Stimulated activated naive CD8-positive, alpha-beta T cell treated with anti-CD3 and anti-CD28 coated beads, Interleukin-15, Interleukin-2, amounts not matched to agents 100 U/mL and 50 U/mL, for 24 hours (primary cell): ENCODE measurements at regions not wholly inside any gene's neighbourhood (a gene's known extent, or its start where the extent isn't known, plus 50 kb on each side); places are given as distances from the start of the nearest gene placed in this dataset.
"Not testable (repeated sequence)": the region's sequence is repeated elsewhere in the genome, so short reads cannot be mapped to it uniquely, and the experiment has no call there.

Experiments used
- ATAC-seq: fragments of 150-1000 bp; cut with Tn5 transposase; one replicate; pipeline ENCODE4 v1.10.0; 2021
- DNase-seq: peaks from one replicate; pipeline ENCODE4 v3.0.0; 2021

DNA sequence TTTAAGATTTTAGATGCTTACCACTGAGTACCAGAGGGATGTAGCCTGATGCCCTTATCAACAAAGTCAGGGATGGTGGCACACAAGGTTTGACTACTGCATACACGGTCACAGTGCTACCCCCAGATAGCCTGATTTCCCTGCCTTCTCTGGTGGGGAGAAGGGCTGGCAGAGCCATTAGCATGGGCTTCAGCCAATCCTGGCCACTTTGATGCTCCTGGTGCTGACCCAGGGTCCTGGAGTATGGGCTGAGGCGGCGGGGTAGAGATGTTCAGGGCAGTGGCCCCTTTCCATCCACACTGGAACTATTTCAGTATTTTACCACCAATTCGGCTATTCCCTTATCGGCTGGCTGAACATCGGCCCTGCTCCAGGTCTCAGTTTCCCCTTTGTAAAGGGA lies 83.2 kb downstream of the POTEB3 start:
- ATAC-seq, DNase-seq: not testable (repeated sequence)

DNA sequence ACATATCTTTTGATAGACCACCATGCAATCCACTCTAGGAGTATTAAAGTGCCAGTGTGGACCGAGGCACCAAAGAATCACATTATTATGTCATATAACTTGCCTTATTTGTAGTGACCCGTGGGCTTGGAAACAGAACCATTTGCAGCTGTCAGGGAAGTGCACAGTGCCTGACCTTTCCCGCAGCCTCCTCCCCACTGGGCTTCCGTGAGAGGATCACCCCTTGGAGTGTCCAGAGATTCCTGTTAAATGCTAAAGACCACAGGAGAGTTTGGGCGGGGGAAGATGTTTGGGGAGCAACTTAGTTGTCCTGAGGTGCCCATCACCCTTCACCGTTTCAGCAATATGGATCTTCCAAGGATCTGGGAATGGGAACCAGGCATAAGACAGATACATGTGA lies 84.4 kb downstream of the POTEB3 start:
- not testable (repeated sequence) for ATAC-seq, DNase-seq

DNA sequence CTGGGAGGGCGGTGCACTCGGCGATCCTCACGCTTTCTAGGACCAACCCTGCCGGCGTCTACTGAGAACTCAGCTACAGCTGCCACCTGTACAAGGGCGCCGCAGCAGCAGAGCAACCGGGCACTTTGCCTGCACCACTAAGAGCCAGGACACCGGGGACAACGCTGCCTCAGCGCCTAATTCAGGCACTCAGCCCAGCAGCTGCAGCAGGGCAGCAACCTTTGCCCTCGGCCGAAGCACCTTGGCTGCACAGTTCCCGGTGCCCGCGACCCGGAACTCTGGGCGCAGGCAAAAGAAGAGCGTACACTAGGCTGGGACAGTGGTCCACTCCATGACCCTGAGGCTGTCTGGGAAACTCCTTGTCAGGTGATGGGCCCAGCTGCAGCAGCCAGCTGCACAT lies 85.7 kb downstream of the POTEB3 start:
- not testable (repeated sequence) for DNase-seq, ATAC-seq

DNA sequence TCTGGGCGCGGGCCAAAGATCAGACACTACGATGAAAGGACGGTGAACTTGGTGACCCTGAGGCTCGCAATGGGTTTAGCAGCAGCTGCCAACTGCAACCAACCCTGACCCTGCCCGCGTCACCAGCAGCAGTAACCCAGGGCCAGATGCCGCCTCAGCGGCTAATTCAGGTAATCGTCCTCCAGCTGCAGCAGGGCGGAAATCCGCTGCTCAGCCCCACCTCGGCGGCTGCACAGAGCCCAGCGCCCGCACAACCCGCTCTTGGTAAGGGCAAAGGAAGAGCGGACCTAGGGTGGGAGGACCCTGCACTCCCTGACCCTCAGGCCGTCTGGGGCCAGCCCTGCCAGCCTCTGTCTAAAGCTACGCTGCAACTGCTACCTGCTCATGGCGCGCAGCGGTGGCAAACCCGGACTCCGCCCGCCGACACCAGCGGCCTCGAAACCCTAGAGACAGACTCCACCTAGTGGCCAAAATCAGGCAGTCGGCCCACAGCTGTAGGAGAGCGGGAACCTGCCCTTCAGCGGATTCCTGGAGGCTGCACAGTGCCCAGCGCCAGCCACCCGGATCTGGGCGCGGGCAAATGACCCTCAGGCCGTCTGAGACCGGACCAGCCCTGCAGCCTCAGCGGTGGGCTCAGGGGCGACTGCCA lies 87.5 kb downstream of the POTEB3 start:
- DNase-seq, ATAC-seq: not testable (repeated sequence)

DNA sequence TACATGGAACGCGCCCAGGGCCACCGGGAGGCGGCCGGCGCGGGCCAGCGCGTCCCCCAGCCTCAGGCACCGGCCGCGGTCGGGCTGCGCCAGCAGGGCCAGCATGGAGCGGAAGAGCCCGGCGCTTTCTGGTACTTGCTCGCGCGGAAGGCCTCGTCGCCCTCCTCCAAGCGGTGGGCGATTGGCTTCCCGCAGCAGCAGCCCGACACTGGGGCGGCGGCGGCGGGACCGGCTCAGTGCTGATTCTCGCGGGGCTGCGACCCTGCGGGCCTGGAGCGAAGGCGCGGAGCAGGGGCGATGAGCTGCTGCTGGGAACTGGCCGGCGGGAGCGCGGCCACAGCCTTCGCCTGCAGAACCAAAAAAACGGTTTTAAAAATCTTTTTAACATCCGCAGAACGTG lies 95.3 kb downstream of the POTEB3 start:
- ATAC-seq = not testable (repeated sequence)
- peak; percentile 4 for DNase-seq

DNA sequence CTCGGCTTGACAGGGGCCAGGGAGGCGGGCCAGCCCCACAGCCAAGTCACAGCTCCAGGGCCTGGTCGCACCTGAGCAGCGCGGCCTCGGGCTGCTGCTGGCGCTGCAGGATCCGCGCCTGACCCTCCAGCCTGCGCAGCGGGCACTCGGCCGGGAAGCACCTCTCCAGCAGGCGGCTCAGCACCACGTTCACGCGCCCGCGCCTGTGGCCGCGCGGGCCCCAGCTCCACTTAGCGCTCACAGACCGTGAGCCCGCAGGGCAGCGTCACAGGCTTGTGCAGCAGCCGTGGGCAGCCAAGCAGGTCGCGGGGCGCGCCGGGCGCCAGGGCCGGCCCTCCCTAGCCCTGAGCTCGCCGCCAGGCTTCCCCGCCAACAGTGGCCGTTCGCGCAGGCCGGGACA lies 95.8 kb downstream of the POTEB3 start:
- ATAC-seq, DNase-seq: not testable (repeated sequence)

DNA sequence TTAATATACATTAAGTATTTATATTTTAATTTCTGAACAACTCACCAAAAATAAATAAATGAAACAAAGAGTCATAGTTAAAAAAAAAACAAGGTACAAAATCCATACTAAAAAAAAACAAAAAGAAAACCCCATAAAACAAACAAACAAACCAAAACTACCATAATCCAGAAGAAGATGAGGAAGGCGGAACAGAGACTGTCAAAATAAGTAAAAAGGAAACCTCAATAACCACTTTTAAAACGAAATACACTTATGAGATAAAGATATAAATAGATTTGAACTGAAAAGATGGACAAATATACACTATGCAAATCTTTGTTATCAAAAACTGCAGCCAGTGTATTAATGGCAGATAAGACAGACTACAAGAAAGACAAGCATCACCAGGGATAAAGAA lies 103.3 kb downstream of the POTEB3 start:
- ATAC-seq = not testable (repeated sequence)

DNA sequence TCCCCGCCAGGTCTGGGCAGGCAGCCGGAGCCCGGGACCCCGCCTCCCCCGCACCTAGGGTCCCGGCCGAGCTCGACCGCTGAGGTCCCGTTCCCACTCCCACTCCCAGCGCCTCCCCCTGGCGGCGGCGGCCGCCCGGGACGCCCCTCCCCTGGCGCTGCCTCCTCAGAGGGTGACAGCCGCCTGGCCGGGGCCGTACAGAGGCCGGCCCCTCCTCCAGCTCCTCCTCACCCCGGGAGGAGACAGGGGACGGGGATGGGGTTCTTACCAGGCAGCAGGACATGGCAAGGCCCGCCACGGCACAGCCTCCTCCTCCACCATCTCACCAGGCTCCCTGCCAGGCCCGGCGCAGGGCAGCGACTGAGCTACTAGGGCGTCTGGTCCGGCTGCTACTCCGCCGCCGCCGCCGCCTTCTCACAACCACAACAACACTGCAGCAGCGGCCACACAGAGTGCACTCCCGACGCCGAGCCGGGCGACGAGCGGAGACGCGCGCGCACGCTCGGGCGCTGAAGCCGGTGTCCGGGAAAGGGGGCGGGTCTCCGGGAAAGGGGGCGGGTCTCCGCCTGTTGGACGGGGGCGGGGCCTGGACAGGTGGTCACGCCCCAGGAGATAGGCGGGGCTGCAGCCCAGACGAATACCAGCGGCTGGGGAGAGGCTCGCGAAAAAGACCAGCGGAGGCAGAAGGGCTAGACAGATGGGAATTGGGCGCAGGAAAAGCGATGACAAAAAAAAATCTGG lies 115.4 kb downstream of the POTEB3 start:
- DNase-seq (peak; percentile 12), ATAC-seq (peak; percentile 32)

More for the DNA sequence above, 103.3 kb downstream of the POTEB3 start:
- DNase-seq = not testable (repeated sequence)

DNA sequence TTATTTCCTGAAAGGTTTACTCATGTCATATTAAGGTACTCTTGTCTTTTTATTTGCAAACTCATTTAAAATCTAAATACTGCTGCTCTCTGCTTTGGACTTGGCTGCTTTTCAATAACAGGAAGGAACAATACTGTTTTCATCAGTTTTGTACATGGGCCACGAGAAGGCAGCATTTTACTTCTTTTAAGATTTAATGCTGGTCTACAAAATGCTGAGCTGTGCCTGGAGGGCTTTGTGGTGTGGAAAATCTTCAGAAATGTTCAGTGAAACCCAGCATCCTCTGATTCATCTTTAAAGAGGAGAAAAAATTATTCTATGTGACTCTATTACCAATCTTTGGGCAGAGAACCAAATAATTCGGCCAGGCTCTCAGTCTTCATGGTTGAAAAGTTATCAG lies 155.9 kb downstream of the POTEB3 start:
- not testable (repeated sequence) for DNase-seq
- ATAC-seq = peak; percentile 68

DNA sequence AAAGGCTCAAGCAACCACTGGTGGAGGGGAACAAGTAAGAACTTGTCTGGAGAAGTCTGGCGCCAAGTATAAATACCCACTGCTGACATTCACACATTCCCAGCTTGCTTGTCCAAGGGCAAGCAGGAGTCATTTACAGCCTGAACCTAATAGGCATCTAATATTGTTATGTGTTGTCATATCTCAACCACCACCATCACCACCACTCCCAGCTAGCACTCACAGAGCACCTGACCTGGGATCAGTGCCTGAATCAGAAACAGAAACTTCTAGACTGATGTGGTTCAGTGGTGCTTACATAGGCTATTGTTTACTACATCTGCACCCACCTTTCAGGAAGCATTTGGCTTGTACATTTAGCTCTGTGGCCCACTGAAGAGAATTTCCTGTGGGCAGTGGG lies 157.1 kb downstream of the POTEB3 start:
- DNase-seq = not testable (repeated sequence)
- ATAC-seq = peak; percentile 45

DNA sequence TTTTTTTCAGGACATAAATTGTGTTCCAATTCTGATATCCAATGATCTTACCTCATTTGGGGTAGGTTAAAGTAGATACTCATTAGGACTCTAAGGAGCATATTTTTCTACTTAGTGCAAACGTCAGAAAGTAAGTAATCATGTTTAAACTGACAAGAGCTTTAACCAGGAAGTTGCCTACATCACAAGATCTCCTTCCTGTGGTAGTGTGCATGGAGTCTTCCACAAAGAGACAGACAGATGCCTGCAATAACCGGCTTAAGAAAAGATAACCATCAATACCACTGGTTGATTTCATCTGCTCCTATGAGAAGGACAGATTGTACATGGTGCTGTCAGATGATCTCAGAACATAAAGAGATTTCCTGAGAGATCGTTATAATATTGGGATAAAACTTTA lies 160.0 kb downstream of the POTEB3 start:
- DNase-seq, ATAC-seq: not testable (repeated sequence)

DNA sequence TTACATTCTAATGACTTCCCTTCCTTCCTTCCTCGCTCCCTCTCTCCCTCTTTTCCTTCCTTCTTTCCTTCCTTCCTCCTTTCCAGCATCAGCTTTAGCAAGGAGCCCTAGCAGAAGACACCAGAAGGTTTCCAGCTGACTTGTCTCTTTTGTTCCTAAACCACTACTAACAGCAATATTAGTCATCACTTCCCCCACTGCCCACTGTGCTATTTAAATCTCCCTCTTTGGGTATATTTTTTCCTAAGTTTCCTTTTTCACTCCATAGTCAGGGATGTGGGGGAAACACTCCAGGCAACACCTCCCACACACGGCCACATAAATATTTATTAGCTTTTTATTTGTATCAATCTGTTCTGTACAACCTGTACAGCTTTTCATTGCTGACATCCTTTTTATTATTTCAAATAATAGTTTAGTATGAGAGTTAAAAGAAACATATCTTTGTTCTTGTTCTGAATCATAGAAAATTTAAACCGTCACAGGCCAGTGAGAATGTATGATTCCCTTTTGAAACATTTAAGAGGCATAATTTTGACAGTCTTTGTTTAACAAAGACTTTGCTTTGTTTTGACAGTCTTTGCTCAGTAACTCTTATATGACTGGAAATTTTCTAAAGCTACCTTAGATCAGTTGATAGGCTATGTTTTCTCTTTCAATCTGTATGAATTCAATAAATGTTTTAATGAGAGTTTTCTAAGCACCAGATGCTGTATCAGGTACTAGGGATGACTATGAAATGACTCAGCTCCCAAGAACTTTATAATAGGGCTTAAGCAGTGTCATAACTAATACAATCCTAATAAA lies 167.9 kb downstream of the POTEB3 start:
- ATAC-seq, DNase-seq: not testable (repeated sequence)

DNA sequence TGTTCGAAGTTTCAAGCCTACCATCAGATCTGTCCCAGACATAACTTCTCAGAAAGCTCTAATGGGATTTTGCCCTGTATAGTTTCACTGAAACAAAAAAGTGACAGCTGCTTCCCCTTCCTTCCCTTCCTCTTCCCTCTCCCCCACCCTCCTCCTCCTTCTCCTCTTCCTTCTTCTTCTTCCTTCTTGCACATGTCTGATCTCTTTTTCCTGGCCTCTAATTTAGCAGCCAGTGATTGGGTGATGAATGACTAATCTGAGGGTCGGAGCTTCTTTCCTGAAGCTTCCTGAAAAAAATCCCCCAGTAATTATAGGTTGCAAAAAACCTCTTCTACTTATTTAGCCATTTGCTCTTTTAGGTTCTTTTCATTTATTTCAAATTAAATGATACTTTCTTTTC lies 168.7 kb downstream of the POTEB3 start:
- ATAC-seq (no peak), DNase-seq (no peak)

DNA sequence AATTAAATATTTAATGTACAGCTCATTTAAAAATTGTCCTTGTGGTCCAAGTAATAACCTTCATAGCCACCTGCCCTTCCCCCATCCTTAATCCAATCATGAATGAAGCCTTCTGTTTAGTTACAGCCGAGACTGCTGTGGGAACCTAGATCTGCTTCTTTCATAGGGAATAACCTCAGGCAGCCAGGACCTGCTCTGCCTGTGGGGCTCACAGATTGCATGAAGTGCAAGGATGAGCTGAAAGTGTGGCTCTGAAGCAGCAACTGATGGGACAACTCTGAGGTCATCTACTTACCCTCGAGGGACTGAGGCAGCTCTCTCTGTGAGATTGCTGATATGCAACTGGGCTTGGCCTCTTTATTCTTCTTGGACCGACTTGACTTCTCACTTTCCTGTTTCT lies 169.8 kb downstream of the POTEB3 start:
- DNase-seq = no peak

DNA sequence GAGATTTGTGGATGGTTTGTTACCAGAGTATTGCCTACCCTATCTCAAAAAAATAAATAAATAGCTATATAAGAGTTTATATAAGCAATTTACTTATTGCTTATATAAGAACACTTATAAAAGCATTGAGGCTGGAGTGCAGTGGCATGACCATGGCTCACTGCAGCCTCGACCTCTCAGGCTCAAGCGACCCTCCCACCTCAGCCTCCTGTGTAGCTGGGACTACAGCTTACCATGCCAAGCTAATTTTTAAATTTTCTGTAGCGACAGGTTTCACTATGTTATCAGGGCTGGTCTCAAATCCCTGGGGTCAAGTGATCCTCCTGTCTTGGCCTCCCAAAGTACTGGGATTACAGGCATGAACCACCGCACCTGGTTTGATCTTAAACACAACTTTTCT lies 170.6 kb downstream of the POTEB3 start:
- not testable (repeated sequence) for ATAC-seq, DNase-seq

More for the DNA sequence above, 169.8 kb downstream of the POTEB3 start:
- no peak for ATAC-seq

DNA sequence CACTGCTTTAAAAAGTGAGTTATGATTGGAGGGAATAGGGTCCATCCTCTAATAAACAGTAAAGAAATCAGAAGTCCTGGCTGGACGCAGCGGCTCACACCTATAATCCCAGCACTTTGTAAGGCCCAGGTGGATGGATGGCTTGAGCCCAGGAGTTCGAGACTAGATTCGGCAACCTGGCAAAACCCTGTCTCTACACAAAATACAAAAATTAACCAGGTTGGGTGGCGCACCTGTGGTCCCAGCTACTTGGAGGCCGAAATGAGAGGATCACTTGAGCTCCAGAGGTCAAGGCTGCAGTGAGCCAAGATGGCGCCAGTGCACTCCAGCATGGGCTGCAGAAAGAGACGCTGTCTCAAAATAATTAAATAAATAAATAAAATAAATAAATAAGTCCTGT lies 171.2 kb downstream of the POTEB3 start:
- no peak for DNase-seq
- no peak for ATAC-seq

DNA sequence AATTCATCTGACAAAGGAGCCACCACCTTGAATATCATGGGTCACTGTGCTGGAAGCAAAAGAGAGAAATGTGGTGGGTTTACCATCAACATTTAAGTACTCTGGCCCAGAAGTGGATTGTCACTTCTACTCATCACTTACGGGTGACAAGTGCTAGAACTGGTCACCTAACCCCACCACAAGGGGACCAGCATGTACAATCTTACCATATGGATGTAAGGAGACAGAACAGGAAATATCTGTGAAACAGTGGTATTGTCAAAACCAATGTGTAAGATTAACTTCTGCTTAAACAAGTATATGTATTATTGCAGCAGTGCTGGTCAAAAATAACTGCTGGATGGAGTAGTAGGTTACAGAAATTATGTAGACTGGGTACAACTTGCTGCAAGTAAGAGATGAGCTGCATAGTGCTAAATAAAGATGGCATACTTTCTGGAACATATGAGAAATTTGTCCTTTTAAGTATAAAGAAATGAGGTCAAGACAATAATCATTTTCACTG lies 171.8 kb downstream of the POTEB3 start:
- DNase-seq (no peak), ATAC-seq (no peak)

DNA sequence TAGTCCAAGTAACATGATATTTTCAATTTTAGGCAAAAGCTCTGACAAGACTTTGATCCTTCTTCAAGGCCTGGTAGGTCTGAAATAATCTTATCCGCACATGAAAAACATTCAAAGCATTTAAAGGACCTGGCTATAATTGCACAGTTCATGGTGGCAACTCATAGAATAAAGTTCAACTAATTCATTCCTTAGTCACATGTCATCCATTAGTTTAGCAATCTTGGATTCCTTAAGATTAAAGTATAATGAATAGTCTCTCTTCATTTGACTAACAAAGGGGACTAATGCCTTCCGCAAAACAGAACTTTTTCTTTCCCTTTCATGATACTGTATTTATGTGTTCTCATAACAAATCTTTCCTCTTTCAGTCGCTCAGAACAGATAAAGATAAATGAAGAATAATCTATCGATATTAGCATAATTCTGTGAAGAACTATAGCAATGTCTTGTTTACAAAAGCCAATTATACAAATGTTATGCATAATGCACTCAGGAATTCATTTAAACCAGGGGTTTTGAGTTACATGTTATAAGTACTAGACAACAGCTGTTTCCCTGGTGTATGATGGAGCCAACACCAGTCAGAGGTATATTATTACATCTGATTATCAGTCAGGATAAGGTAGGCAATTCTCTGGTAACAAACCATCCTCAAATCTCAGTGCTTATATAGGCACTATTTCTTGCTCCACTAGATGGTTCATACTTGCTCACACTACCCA lies 172.5 kb downstream of the POTEB3 start:
- no peak for DNase-seq
- no peak for ATAC-seq

DNA sequence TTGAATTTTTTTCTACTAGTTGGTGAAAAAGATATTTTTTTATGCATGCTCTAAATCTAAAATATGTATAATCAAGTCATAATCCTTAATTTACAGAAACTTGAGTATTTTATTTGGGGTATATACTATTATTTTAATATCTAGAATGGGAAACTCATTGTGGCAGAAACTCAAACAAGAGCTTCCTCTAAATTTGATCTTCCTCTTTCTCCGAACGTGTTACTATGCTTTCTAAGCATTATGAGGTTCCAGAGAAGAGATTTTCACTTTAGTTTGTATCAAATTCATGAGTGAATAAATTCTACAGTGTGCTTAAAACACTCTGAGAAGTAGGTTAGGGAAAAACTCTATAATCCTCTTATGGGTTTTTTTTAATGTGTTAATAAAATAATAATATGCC lies 173.1 kb downstream of the POTEB3 start:
- DNase-seq (no peak), ATAC-seq (no peak)

DNA sequence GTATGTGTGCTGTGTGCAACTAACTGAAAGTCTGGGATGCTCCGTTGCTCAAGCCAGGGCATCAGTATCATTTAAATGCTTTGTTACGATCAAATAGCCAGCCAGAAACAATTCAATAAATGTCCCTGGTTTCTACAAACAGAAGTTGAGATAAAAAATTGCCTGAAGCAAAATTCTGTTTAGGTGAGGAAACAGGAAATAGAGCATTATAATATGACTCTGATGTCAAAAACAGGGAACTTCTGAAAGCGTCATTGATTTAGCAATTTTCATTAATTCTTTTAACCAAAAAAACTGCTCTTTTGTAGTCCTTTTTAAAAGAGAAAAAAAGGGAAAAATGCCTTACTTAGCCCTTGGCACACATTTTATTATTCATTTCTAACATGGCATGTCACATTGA lies 174.7 kb downstream of the POTEB3 start:
- DNase-seq, ATAC-seq: not testable (repeated sequence)

DNA sequence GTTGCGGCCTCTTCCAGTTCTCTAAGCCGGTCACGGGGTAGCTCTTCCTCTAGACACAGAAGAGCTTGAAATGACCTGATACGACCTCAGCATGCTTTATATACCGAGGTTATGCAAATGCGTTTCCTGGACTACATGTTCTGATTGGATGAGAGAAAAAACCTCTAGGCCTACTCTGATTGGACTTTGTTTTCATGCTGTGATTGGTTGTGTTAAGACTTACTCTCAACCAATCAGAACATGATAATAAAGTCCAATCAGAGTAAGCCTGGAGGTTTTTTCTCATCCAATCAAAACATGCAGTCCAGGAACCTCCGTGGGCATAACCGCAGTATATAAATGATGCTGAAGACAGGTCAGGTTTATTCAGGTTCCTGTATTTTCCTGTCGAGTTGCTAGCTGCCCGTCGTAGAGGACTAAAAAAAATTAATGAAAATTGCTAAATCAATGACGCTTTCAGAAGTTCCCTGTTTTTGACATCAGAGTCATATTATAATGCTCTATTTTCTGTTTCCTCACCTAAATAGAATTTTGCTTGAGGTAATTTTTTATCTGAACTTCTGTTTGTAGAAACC lies 177.4 kb downstream of the POTEB3 start:
- DNase-seq (no peak), ATAC-seq (no peak)
